Fibroblast of upper back skin (primary cell): ENCODE measurements at regions not wholly inside any gene's neighbourhood (a gene's known extent, or its start where the extent isn't known, plus 50 kb on each side); places are given as distances from the start of the nearest gene placed in this dataset.
"Not testable (repeated sequence)": the region's sequence is repeated elsewhere in the genome, so short reads cannot be mapped to it uniquely, and the experiment has no call there.

ENCODE experiments used
- DNase-seq: peaks from one replicate; pipeline ENCODE4 v3.0.0-alpha.2; 2013

DNA sequence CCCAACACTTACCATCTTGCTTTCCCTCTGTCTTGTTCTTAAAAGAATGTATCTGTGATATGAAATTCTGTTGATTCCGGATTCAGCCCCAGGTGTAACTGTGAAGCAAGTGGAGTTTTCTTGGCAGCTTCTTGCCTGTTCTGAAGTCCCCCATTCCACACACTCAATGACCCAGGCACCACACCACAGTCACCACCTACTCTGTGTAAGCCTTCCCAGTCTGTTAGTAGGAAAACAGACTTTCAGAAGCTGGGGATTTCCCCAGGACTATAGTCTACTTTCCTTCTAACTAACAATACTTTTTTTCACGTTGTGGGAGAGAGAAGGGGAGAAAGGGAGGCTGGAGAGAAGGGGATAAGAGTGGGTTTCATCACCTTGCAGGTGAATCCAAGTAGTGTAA, 299.1 kb upstream of the PROX1 start:
- no peak for DNase-seq

DNA sequence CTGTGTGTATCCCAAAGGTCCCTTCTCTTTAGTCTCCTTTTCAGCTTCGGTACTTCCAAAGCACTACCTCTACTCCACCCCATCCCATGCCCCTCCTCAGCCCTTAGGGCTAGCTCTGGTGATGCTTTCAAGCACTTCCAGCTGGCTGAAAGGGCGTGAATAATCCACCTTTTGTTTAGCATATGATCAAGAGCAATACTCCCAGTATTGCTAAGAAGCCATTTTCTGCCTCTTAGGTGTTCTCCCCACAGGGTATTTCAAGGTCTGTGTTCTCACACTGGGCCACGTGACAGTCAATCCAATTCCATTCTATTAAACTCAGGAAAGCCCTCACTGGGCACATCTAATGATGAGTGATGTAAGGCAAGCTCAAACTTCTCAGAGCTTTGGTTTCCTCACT, 298.5 kb upstream of the PROX1 start:
- no peak for DNase-seq

DNA sequence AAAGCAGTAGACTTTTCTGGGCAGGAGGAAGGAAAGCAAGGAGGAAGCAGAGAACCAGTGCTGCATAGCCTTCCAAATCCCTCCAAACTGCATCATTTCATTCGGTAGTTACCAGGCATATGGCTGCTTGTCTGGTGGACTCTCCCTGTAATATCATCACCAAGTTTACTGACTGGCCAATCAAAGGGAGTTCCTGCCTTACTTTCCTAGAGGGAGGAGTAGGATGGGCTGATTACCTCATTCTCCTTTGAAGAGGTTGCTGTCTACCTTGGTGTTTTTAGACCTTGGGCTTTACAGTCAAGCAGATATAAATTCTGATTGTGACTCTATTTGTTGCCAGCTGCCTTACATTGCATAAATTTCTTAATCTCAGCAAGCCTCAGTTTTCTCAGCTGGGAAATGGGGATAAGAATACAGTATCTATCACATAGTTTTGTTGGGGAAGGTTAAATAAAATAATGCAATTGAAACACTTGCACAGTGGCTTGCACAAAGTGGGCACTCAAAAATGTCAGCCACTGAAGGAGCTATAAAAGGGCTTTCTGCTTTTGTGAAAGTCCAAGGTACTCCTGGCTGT, 297.3 kb upstream of the PROX1 start:
- no peak for DNase-seq

DNA sequence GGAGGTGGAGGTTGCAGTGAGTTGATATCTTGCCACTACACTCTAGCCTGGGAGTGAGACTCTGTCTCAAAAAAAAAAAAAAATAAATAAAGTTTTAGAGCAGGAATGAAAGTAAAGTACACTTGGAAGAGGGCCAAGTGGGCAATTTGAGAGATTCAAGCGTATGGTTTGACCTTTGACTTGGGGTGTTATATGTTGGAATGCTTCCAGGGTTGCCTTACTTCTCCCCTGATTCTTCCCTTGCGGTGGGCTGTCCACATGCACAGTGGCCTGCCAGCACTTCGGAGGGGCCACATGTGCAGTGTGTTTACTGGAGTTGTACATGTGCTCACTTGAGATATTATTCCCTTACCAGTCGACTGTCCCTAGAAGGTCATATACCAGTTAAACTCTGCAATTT, 295.5 kb upstream of the PROX1 start:
- no peak for DNase-seq

DNA sequence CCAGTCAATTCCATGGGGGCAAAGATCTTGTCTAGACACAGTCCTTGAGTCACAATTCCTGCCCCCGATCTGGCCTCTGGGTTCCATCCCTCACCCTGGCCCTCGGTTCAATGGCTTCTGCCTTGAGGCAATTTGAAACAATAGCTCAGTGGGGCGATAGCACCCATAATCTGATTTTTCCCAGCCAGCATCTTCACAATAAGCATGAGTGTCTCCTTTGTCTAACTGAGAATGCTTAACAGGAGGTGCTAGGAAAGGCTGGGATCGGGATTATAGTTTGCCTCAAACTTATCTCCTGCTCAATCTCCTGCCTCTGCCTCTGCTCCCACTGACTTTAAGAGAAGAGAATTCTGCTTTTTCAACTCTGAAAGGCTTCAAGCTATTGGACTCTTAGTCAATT, 293.9 kb upstream of the PROX1 start:
- no peak for DNase-seq

DNA sequence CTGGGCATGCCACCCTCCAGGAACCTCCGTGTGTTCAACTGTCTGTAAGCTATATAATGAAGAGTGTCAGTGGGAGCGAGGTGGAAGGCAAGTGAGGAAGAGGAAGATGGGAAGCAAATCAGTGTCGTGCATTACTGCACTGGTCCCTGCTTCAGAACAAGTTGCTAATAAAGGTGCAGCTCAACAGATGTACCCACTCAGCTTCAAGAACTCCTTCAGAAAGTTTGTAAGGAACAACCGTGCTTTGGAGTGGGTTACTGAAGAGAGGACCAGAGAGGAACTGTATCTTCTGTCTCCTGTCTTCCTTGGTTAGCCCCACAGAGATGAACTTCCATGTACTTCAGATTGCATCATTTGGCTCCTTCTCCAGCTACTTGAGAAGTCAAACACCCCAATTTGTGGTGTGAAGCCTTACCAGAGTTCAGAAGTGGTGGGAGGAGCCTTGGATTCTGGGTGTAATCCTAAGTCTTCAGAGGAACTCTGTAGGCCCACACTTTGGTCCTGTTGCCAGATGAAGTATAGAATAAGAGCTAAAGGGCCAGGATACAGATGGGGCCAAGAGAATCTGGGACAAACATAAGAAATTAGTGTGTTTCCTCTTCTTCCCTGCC, 290.5 kb upstream of the PROX1 start:
- DNase-seq: no peak

DNA sequence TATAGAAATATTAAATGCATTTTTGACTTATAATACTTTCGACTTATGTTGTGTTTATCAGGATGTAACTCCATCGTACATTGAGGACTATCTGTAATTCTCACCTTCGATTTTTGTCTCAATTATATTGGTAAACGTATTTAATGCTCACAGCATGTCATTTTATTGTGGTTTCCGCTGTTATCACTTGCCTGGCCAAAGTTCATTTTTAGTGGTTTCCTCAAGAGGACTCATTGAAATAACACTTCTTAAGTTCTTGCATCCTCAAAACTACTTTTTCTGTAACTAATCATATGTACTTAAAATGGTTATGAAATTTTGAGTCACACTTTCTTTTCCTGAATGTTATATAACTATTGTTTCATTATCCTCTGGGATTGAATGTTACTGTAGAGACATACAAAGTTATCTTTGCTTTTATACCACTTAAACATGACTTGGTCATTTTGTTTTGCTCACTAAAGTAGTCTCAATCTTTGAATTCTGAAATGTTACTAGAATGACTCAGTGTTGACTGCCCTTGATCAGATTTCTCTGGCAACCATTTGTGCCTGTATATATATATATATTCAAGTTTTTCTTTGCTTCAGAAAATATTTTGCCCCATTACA, 289.6 kb upstream of the PROX1 start:
- no peak for DNase-seq

DNA sequence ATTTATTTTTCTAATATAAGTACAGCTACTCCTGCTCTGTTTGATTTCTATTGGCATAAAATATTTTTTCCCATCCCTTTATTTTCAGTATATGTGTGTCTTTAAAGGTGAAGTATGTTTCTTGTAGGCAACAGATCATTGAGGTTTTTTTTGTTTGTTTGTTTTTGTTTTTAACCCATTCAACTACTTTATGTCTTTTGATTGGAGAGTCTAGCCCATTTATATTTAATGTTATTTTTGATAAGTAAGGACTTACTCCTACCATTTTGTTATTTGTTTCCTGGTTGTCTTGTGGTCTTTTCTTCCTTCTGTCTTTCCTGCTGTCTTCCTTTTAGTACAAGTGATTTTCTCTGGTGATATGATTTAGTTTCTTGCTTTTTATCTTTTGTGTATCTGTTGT, 285.1 kb upstream of the PROX1 start:
- DNase-seq: no peak

DNA sequence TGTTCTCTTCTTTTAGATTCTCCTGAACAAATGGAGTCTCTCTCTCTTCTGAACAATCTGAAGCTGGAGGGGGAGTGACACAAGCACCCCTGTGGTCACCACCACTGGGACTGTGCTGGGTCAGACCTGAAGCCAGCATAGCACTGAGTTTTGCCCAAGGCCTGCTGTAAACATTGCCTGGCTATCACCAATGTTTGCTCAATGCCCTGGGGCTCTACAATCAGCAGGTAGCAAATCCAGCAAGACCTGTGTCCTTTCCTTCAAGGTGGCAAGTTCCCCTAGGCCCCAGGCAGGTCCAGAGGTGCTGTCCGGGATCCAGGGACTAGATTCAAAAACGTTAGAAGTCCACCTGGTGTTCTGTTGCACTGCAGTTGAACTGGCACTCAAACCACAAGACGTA, 282.8 kb upstream of the PROX1 start:
- DNase-seq: no peak

DNA sequence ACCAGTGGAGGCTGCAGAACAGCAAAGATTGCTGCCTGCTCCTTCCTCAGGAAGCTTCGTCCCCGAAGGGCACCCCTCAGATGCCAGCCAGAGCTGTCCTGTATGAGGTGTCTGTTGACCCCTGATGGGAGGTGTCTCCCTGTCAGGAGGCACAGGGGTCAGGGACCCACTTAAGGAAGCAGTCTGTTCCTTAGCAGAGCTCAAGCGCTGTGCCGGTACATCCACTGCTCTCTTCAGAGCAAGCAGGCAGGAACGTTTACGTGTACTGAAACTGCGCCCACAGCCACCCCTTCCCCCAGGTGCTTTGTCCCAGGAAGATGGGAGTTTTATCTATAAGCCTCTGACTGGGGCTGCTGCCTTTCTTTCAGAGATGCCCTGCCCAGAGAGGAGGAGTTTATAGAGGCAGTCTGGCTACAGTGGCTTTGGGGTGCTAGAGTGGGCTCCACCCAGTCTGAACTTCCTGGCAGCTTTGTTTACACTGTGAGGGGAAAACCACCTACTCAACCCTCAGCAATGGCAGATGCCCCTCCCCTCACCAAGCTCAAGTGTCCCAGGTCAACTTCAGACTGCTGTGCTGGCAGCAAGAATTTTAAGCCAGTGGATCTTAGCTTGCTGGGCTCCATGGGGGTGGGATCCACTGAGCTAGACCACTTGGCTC, 275.8 kb upstream of the PROX1 start:
- DNase-seq: not testable (repeated sequence)

DNA sequence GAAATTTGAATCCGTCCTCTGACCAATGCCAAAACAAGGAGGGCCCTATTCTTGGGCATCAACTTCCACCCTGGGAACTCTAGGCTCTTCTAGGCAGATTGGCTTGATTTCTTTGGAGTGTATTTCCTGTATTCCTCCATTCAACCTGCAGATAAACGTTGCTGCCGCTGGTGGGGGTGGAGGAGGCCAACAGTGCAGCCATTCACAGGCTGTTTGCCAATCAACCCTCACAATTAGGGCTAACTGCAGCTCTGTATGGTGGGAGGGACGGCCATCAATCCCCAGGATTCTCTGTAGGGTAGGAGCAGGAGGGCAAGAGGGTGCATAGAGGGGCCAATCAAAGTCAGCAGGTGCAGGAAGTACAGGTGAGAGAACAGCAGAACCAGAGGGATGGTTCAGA, 273.1 kb upstream of the PROX1 start:
- DNase-seq: no peak

DNA sequence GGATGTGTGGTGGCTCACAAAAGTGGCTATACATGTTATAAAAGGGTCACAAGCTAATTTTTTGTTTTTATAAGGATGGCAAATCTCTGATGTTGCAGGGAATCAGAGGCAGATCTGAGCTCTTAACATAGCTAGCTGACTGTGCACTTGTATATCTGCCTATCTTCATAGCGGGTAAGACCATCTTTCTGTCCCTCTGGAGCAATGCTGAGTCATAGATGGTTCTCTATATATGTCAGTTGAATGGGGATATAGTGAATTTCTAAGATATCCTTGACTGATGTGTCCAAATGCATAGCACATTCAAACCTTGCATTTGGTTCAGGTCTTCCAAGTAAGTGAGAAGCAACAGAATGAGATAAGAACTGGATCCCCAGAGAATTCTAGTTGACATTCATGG, 272.6 kb upstream of the PROX1 start:
- no peak for DNase-seq

DNA sequence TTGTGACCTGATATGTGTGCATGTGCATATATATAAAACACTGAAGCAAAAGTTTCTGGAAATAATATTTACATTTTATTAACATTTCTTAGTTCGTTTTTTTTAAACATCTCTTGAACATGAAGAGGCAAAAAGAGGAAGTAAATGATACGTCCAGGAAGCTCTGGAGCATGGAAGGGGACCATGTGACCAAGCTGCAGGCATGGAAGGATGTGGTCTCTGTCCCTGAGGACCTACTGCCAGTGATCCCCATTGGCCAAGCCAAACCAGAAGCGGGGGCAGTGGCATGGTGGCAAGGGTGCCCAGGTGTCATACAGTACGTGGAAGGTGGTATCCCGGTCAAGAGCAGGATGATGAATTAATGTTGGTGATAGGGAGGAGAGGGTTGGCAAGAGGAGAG, 268.3 kb upstream of the PROX1 start:
- no peak for DNase-seq

DNA sequence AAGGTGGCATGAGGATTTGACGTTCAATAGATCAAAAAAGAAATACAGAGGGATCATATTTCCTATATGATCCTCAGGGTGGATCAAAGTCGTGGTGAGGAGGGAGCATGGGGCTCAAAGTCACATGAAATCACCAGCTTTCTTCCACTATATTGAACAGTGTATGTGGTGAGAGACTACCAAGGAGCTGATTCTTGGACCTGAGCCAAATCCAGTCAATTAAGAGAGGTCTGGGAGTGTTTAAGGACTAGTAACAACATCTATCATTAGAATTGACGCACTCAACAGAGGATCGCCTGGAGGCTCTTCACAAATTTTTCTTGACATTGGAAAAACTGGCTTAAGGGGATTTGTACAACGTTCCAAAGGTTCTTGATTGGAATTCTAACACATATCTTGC, 267.7 kb upstream of the PROX1 start:
- DNase-seq: no peak

DNA sequence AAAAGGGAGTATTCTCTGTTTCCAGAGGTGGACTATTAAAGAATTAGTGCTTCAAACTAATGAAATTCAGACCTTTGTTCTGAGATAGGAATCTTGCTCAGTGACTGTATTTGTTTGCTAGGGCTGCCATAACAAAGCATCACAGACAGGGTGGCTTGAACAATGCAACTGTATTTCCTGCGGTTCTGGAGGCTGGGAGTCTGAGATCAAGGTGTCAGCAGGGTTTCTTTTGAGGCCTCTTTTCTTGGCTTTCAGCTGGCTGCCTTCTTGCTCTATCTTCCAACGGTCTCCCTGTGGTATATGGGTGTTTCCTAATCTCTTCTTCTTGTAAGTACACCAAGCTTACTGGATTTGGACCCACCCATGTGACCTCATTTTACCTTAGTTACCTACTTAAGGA, 264.6 kb upstream of the PROX1 start:
- DNase-seq: no peak

DNA sequence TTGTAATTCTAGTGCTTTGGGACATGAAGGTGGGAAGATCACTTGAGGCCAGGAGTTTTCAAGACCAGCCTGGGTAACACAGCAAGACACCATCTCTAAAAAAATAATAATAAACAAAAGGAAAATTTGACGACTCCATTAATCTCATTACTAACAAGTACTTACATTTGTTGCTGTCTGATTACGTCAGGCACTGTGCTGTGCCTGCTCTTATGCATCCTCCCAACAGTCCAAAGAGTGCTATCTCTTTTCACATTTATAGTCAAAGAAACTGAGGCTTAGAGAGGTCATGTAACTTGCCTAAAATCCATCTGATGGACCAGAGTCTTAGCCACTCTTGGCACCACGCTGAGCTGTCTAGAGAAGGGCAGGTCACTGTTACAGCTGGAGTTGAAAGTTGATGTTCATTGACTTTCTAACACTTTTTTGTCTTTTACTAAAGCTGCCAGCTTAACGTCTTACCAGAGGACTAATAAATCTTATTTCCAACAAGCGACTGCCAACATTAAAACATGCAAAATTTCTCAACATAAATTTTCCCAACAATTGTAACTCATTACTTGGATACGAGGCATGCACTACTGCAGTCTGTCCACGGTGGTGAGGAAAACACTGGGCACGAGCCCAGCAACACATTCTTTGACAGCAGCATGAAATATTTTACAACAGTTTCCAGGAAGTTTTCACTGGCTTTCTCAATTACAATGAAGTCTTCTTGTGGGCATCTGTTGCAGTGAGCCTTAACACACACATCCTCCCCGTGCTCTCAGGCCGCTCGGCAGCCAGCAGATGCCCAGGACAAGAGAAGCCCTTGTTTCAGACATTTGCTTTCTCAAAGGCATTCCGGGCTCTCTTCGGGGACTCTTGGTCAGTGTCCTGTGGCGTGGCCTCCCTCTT, 262.9 kb upstream of the PROX1 start:
- peak; percentile 34 for DNase-seq

DNA sequence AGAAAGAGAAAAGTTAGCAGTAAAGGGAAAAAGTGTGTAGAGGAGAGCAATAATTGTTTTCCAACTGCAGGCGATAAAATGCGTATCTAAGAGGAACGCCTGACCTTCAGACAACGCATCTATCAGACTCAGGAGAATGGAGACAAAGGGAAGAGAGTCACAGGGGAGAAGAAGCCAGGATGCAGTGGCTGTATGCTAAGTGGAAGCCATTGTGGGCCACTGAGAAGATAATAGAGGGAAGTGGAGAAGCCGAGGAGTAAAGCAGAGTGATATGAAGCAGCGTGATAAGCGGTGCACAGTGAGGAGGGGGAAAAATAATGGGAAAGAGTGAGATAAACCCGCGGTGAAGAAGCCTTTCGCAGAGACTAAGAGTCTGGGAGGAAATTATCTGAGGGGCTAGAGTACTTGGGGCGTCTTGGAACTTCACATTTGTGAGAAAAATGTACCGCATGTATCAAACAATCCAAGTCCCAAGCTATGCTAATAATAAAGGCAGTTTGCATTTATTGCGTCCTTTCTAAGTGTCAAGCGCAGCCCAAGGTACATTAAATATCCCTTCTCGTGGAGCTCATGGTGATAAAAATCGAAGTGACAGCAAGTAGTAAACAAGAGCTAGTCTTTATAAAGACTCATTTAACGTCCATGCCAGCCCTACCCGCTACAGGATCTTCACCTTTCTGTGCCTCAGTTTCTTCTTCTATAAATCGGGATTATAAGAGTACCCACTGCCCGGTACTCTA, 259.8 kb upstream of the PROX1 start:
- DNase-seq: no peak

DNA sequence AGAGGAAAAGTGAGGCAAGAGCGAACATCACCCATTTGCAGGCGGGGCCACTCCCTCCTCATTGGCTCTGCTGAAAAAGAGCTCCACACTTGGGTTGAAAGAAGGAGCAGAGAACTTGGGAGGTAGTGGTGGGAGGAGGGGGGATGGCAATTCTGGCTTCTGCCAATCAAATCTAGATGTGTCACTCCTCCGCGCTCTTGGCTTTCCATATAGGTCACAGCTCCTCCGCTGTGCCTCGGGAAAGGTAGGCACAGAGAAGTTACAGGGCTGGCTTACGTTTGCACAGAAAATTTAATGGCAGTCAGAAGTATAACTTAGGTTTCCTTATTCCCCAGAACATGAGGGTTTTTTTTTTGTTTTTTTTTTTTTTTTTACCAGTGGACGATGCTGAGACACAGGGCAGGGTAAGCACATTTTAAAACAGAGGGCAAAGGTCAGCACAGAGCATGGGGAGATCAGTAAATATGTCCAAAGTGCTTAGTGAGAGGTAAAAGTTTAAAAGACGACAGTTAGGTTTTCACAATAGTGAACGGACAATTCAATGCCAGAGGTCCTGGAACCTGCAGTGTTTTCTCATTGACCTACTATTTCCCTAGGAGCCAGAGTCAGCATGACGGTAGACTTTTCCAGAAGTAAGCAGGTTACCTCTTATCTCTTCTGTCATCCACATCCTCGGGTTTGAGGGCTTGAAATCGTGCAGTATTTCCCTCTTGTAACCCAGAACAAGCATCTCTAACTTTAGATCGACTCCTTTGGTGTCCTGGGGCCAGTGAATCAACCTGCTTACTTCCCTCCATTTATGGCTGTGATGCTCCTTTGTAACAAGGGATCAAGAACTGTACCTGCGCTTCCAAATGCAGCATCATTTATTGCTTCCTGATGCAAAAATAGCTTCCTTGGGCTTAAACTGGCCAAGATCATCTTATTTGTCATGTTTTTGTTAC, 258.9 kb upstream of the PROX1 start:
- DNase-seq: no peak

DNA sequence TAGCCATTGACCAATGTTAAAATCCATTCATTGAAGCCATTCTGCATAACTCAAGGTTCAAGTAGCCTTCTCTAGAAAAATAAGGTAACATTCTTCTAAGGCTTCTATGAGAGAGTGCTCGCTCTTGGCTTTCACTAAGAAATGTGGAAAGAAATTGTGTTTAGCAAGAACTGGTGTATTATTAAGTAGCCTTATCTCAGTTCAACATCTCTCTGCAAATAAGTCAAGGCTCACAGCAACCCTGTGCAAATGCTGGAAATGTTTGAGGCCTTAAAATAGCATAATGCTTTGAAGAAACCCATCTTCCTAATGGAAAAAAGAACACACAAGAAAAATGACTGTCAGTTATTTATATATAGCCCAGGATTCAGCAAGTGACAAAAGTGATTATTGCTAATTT, 254.1 kb upstream of the PROX1 start:
- DNase-seq: no peak

DNA sequence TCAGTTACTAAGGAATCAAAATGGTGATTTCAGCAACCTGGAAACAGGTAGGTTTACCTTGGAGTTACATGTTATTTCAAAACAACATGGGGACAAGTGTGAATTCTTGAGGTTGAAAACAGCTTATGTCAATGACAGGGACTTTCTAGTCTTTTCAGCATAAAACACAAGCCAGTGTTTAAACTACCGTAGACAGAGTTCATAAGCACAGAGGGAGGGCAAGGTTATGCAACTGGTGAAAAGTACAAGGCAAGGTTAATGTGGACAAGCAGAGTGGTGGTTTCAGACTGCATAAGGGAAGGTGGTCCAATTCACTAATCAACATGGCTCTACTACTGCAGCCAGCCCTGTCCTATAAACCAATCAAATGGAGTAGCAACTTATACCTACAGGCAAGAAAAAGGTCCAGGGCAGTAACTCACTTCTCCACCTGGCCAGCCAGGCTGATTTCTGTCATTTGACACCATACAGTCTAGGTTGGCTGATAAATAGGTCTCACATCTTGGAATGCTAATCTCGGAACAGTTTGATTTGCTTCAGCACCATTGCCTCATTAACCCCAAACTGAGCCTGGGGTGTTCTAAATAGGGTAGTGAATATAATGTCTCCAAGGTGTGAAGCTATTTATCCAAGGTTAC, 250.3 kb upstream of the PROX1 start:
- no peak for DNase-seq

DNA sequence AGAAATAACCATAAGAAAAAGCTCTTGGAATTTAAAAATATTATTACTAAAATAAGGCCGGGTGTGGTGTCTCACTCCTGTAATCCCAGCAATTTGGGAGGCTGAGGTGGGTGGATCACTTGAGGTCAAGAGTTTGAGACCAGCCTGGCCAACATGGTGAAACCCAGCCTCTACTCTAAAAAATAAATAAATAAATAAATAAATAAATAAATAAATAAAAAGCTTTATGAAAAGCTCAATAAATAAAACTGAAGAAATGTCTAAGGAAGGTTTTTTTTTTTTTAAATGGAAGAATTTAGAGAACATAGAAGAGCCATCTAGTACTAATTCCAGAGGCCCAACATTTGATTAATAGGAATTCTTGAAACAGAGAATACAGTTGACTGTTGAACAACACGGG, 249.1 kb upstream of the PROX1 start:
- no peak for DNase-seq
